Suppressor macrophage treated with lipopolysaccharide for 1 hour (primary cell): ENCODE measurements at regions not wholly inside any gene's neighbourhood (a gene's known extent, or its start where the extent isn't known, plus 50 kb on each side); places are given as distances from the start of the nearest gene placed in this dataset.
"Not testable (repeated sequence)": the region's sequence is repeated elsewhere in the genome, so short reads cannot be mapped to it uniquely, and the experiment has no call there.

ENCODE experiments used
- DNase-seq, 3 donors: peaks; one replicate each; pipeline ENCODE4 v3.0.0-alpha.2; 2020 to 2022

- DNase-seq = no peak
Measured at GRCh38 chr2:237196866-237197618, 111.4 kb downstream of the COPS8 start.

DNA sequence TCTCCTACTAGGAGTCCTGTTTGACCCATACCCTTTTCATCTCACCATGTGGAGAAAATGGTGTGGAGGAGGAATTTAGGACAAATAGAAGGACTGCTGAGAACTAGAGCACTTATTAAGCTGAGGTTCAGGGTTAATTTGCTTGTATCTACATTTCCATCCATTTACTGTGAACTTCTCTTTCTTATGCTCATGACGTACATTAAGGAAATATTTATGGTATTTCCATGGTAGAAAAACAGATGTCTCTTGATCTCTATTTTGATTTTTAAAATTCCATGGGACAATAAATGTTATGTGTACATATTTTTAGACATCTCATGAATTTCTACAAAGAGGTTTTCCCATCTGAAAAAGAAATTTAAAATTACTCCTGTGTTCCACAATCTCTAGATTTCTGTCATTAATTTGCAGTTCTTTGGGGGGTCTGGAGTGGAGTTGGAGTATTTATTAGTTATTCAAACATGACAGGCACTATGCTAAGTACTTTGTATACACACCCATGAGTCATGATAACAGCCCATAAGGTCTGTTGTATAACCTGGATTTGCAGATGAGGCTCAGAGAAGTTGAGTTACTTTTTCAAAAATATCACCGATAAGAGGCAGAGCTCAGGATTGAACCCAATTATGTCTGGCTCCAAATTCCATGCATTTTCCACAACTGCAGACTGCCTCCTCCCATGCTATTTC, 112.6 kb downstream of the COPS8 start:
- DNase-seq = no peak

GRCh38 chr2:237199082-237199481, 113.4 kb downstream of the COPS8 start:
- no peak for DNase-seq

DNA sequence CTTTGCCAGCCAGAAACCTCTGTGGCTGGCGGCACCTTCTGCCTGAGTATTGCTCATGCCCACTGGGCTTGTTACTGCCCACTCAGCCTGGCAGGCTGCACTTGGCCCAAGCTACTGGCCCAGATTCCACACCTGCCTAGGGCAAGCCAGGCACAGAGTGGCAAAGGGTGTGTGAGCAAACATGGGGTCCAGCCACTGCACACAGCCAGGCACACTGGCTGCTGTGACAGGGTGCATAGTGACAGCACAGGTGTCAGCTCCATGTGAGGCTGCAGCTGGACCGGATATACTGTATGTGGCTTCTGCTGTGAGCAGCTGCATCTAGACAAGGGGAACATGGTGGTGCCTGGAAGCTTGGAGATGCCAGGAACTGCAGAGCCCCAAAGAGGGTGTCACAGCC, 113.9 kb downstream of the COPS8 start:
- no peak for DNase-seq

- no peak for DNase-seq
Measured at GRCh38 chr2:237200462-237200861, 114.8 kb downstream of the COPS8 start.

DNA sequence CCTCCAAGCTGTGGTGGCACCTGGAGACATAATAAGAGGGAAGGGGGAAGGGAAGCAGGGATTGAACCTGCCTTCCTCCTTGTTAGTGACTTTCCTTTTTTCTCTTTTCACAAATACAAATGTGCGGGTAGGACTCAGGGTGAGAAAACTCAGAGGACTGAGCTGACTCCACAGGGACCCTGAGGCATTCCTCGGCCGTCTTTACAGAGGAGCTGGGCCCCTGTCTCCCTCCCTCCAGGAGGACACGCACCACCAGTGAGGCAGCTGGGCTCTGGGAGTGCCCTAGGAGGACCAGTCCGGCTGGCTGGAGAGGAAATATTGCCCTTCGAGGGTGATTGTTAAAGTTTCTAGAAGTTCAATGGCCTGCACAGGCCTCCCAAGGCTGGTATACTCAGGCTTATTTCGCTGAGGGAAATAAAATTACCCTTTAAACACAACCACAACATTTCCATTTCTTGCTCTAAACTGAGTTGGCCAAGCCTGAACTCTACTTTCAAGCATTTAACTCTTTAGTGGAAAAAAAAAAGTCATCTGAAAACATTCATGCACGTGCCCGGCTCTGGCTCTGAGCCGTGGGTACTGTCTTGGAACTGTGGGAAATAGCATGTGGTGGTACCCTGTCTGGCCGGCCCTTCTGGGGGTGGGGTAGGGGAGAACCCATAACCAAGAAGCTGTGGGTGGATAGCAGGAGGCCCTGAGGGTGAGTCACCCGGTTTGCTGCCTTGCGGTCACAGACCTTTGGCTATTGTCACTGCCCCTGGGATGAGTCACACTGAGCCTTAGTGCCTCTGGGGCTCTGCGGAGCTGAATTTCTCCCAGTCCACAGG, 116.0 kb downstream of the COPS8 start:
- peak; percentile 75 to 87 (median 83) for DNase-seq

- DNase-seq = no peak
Measured at GRCh38 chr2:237202288-237203030, 116.8 kb downstream of the COPS8 start.

- no peak for DNase-seq
Measured at GRCh38 chr2:237205043-237205541, 119.4 kb downstream of the COPS8 start.

DNA sequence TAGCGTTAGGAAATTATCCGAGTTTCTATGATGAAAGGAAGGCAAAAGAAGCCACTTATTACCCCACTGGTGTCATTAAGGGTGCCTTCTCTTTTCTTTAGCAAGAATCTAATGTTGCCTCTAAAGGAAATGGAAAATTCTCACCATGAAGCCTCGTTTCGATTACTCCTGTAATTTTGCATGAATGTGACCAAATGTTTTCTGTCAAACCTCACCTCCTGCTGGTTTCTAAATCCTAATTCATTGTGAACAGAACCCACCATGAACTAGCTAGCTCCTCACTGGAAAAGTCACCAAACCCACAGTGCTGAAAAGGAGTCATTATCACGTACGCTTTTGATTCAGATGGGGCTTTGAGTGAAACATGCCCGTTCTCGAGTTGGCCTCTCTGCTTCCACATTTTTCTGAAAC, 119.9 kb downstream of the COPS8 start:
- DNase-seq = no peak

- peak; percentile 49 to 67 (median 63) for DNase-seq
Measured at GRCh38 chr2:237207646-237208045, 122.0 kb downstream of the COPS8 start.

DNA sequence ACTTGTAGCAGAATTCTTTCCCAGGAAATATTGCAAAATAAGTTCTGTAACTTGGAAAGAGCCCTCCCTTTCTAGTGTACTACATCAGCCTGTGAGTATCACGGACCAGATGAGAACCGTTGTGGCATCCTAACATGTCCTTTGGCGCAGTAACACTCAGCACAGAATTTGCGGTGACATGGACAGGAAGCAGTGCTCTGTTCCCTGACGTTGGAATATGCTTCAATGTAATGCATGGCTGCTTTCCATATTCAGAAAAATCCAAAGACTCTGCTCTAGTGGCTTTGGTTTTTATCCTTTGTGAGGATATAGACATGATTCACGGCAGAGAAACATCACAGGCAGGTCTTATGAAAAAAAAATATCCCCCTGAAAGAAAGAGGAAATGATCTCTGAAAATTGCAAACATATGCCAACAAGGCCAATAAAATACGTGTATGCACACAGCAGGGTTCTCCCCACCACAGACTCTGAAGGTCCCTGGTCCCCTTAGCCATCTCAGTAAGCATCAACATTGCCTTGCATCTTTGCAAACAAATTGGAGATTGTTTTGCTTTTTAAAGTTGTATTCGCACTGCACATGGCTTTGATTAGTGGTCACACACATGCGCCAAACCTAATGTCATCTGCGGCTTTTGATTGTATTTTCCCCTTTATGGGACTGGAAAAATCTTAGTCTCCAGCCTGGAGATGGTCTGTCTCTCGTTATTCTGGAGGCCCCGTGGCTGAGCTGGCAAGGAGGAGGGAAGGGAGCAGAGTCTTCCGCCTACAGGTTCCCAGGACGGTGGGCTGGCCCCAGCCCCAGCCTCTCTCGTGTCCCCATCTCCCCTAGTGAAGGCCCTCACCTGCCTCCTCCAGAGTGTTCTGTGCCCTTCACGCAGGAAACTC, 122.9 kb downstream of the COPS8 start:
- DNase-seq = peak in 1 of 3 donors; percentile 14

DNA sequence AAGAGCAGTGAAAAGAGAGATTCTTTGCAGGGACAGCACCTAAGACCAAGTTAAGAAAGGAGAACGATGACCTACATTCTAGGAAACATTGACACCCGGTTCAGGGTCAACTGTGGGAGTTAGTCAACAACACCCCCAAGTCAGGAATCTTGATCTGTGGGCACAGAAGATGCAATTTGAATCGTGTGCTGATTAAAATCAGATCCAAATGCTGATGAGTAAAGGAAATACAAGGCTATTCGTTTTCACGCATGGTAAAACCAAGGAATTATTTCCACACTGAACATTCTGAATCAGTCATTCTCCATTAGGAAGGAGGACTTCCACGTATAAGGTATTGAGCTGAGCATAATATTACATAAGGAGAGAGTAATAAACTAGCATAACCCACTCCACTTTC, 124.2 kb downstream of the COPS8 start:
- no peak for DNase-seq

DNA sequence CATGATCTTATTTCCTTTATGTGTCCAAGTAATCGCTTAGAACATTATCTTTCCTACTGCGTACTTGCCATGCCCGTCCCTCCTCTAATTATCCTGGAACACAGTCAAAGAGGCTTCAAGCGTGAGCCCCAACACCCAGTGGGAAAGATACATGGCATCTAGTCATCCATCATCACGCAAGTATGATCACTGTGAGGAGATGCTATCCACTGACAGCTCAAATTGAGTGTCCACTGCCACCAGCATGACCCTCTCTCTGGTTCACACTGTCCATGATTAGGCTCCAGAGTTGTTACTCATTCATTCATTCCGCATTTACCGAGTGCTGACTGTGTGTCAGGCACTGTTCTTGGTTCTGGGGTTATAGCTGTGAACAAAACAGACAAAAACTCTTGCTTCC, 124.6 kb downstream of the COPS8 start:
- DNase-seq = no peak

GRCh38 chr2:237210763-237211162, 125.1 kb downstream of the COPS8 start:
- no peak for DNase-seq

GRCh38 chr2:237212356-237213279, 126.9 kb downstream of the COPS8 start:
- DNase-seq = not testable (repeated sequence)

- DNase-seq = no peak
Measured at GRCh38 chr2:237213315-237214022, 127.8 kb downstream of the COPS8 start.

- DNase-seq = no peak
Measured at GRCh38 chr2:237214030-237214675, 128.5 kb downstream of the COPS8 start.

- DNase-seq = no peak
Measured at GRCh38 chr2:237214963-237215362, 129.3 kb downstream of the COPS8 start.

GRCh38 chr2:237217995-237218616, 132.4 kb downstream of the COPS8 start:
- no peak for DNase-seq
